ENCODE measurements at regions not wholly inside any gene's neighbourhood (a gene's known extent, or its start where the extent isn't known, plus 50 kb on each side); places are given as distances from the start of the nearest gene placed in this dataset.

GRCh38 chr6:153644000-153644399 lies 395.0 kb upstream of the OPRM1 start:
- DNase-seq (ENCODE audit: low read depth) = no peak
- H3K4me3 ChIP-seq (ENCODE audit: low read depth, low read length) = no peak overlapping the region
- no peak for TF ChIP-seq CTCF (IDR thresholded peaks at IDR 0.05; ENCODE audit: low read depth, low read length, missing control alignments)

DNA sequence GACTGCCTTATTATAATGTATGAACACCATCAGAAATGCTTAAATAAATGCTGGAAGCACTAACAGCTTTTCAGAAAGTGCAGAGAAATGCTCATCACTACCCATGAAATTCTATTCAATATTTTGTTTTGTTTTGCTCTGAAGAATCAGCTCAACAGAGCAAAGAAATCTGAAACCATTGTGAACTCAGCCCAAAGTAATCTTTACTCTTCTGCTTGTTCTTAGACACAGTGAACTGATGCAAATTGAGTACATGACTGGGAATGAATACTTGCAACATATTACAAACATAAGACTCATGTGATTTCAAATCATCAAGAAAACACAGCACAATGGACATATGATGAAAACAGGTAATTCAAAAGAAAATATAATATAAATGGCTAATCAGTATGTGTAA lies 404.6 kb upstream of the OPRM1 start:
- no peak overlapping the region for H3K4me3 ChIP-seq (ENCODE audit: low read depth, low read length)
- no peak for TF ChIP-seq CTCF (IDR thresholded peaks at IDR 0.05; ENCODE audit: low read depth, low read length, missing control alignments)
- no peak for DNase-seq (ENCODE audit: low read depth)

- DNase-seq (ENCODE audit: low read depth) = no peak
- TF ChIP-seq CTCF (IDR thresholded peaks at IDR 0.05; ENCODE audit: low read depth, low read length, missing control alignments) = no peak
- H3K4me3 ChIP-seq (ENCODE audit: low read depth, low read length) = no peak overlapping the region
Measured at GRCh38 chr6:153625089-153625488, 414.0 kb upstream of the OPRM1 start.

DNA sequence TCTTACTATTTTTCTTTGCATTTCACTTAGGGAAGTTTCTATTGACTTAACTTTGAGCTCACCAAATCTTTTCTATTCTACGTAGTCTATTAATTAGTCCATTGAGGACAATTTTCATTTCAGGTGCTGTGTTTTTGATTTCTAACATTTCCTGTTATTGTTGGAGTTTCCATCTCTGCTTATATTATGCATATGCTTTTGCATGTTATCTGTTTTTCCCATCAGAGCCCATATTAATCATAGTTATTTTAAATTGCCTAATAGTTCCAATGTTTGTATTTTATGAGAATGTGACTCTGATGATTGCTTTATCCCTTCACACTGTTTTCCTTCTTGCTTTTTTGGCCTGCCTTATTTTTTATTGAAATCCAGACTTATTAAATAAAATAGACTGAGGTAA lies 414.5 kb upstream of the OPRM1 start:
- DNase-seq (ENCODE audit: low read depth) = no peak

DNA sequence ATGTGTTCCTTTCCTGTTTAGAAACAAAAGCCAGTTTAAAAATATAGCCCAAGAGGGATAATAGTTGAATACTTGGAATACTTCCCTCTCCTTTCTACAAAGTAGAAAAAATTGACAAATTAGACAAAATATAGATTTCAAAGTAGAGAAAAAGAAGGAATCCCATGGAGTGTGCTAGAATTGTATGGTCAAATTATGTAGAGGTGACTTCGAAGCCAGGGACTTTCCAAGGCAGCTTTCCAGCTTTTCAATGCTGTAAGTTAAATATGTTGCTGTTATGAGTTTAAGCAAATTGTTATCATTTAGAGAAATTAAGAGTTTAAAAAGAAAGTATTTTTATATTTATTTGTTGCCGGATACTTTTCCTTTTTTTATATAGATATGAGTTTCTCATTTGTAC lies 415.5 kb upstream of the OPRM1 start:
- no peak overlapping the region for H3K4me3 ChIP-seq (ENCODE audit: low read depth, low read length)
- DNase-seq (ENCODE audit: low read depth) = no peak
- TF ChIP-seq CTCF (IDR thresholded peaks at IDR 0.05; ENCODE audit: low read depth, low read length, missing control alignments) = no peak

More for the DNA sequence above, 414.5 kb upstream of the OPRM1 start:
- TF ChIP-seq CTCF (IDR thresholded peaks at IDR 0.05; ENCODE audit: low read depth, low read length, missing control alignments) = no peak
- H3K4me3 ChIP-seq (ENCODE audit: low read depth, low read length) = no peak overlapping the region

DNA sequence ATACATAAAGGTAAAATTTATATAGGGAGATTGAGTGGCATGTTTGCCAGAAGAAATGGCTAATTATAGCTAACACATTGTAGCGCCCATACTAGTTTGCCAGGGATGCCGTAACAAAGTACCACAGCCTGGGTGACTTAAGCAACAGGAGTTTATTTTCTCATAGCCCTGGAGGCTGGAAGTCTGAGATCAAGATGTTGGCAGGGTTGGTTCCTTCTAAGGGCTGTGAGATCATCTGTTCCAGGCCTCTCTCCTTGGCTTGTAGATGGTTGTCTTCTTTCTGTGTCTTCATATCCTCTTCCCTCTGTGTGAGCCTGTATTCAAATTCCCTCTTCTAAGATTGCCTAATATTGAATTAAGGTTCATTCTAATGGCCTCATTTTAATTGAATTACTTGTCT lies 417.5 kb upstream of the OPRM1 start:
- no peak overlapping the region for H3K4me3 ChIP-seq (ENCODE audit: low read depth, low read length)
- DNase-seq (ENCODE audit: low read depth) = no peak
- no peak for TF ChIP-seq CTCF (IDR thresholded peaks at IDR 0.05; ENCODE audit: low read depth, low read length, missing control alignments)

DNA sequence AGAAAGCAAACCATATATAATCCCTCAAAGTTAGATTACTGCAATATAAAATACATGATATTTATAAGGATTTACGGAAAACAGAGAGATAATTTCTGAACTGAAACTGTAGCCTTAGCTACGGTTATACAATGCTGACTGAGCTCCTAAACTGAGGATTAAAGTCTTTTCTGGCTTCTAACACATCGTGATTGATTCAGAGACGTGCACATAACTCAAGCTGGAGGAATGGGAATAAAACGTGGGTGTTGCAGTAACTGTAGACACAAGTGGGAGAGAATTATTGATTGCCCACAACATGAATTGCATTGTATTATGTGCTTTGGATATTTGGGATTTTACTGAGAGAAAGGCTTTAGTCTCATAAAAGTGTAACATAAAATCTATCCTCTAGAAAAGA lies 418.0 kb upstream of the OPRM1 start:
- no peak for DNase-seq (ENCODE audit: low read depth)
- no peak overlapping the region for H3K4me3 ChIP-seq (ENCODE audit: low read depth, low read length)
- no peak for TF ChIP-seq CTCF (IDR thresholded peaks at IDR 0.05; ENCODE audit: low read depth, low read length, missing control alignments)

Measured in GM12864 (cell line).